GM23338 (cell line): ENCODE measurements at regions not wholly inside any gene's neighbourhood (a gene's known extent, or its start where the extent isn't known, plus 50 kb on each side); places are given as distances from the start of the nearest gene placed in this dataset.

Experiments
- ATAC-seq: fragments of 200-7000 bp; cut with Tn5 transposase; 3 replicates; pipeline ENCODE4 v1.9.1; 2020
- DNase-seq: peaks from one replicate; pipeline ENCODE4 v3.0.0-alpha.2; 2015; ENCODE audit warnings: low spot score
- H2AFZ ChIP-seq: fragments of 200-600 bp; sonication (generic); 2 replicates; pipeline ENCODE4 v1.8.0; 2016; ENCODE audit warnings: antibody characterized with exemption, mild to moderate bottlenecking, moderate library complexity
- H3F3A ChIP-seq: fragments of 200-600 bp; sonication (generic); replicated peaks from 2 replicates; pipeline ENCODE4 v1.8.0; 2017; ENCODE audit warnings: antibody characterized with exemption, mixed run types, low read depth
- H3K27ac ChIP-seq: fragments of 200-600 bp; sonication (generic); 2 replicates; pipeline ENCODE4 v1.6.1; 2016; ENCODE audit warnings: low read depth
- H3K27me3 ChIP-seq: fragments of 200-600 bp; sonication (generic); 2 replicates; pipeline ENCODE4 v1.8.0; 2016; ENCODE audit warnings: mild to moderate bottlenecking, mixed run types, moderate library complexity; ENCODE audit not compliant: insufficient read depth
- H3K36me3 ChIP-seq: fragments of 200-600 bp; sonication (generic); 2 replicates; pipeline ENCODE4 v1.8.0; 2016; ENCODE audit warnings: mild to moderate bottlenecking; ENCODE audit not compliant: insufficient read depth
- H3K4me1 ChIP-seq: fragments of 200-600 bp; sonication (generic); 2 replicates; pipeline ENCODE4 v1.8.0; 2016; ENCODE audit warnings: mild to moderate bottlenecking, moderate library complexity; ENCODE audit not compliant: insufficient read depth
- H3K4me2 ChIP-seq: fragments of 200-600 bp; sonication (generic); 2 replicates; pipeline ENCODE4 v1.7.1; 2017; ENCODE audit warnings: mixed run types
- H3K4me3 ChIP-seq: fragments of 200-600 bp; sonication (generic); 2 replicates; pipeline ENCODE4 v1.6.1; 2016; ENCODE audit warnings: mixed run types
- H3K79me2 ChIP-seq: fragments of 200-600 bp; sonication (generic); replicated peaks from 2 replicates; pipeline ENCODE4 v1.8.0; 2017; ENCODE audit warnings: mild to moderate bottlenecking; ENCODE audit not compliant: insufficient read depth
- H3K9me2 ChIP-seq: fragments of 200-600 bp; sonication (generic); 2 replicates; pipeline ENCODE4 v1.8.0; 2017; ENCODE audit not compliant: insufficient read depth
- H4K20me1 ChIP-seq: fragments of 200-600 bp; sonication (generic); replicated peaks from 2 replicates; pipeline ENCODE4 v1.8.0; 2017; ENCODE audit warnings: mild to moderate bottlenecking; ENCODE audit not compliant: insufficient read depth
- H3K27ac Mint-ChIP-seq: 2 replicates; pipeline ENCODE4 v1.8.0; 2020; ENCODE audit warnings: inconsistent platforms, mild to moderate bottlenecking, moderate library complexity, mixed read lengths
- H3K27me3 Mint-ChIP-seq: 3 replicates; pipeline ENCODE4 v1.8.0; 2022; ENCODE audit warnings: low read depth, mild to moderate bottlenecking, moderate library complexity, mixed read lengths, inconsistent platforms; ENCODE audit not compliant: insufficient read depth, poor library complexity
- H3K36me3 Mint-ChIP-seq: 3 replicates; pipeline ENCODE4 v1.8.0; 2021; ENCODE audit warnings: low read depth, mild to moderate bottlenecking, inconsistent platforms, moderate library complexity, mixed read lengths
- H3K4me1 Mint-ChIP-seq: 3 replicates; pipeline ENCODE4 v1.8.0; 2020; ENCODE audit warnings: mild to moderate bottlenecking, inconsistent platforms, mixed read lengths
- H3K4me3 Mint-ChIP-seq: 3 replicates; pipeline ENCODE4 v1.8.0; 2021; ENCODE audit warnings: moderate library complexity, mild to moderate bottlenecking, inconsistent platforms, mixed read lengths
- H3K9me3 Mint-ChIP-seq: 3 replicates; pipeline ENCODE4 v1.8.0; 2020; ENCODE audit warnings: moderate library complexity, mild to moderate bottlenecking, inconsistent platforms, mixed read lengths
- CREB1 ChIP-seq: fragments of 250-450 bp; sonication (Bioruptor Pico); IDR thresholded peaks from 2 replicates; pipeline ENCODE4 v1.5.0; 2020; ENCODE audit warnings: low read depth, mild to moderate bottlenecking, moderate library complexity
- CTCF ChIP-seq, 2 experiments: fragments of 200-600 bp in 1 of 2; sonication (generic) in 1 of 2; conservative IDR thresholded peaks; 2 replicates each; pipeline versions ENCODE4 v1.5.1 to v1.6.1; 2016 to 2017; ENCODE audit warnings: antibody characterized with exemption in 2 of 2, low read depth in 2 of 2, mild to moderate bottlenecking in 2 of 2, moderate library complexity in 1 of 2
- ETS1 ChIP-seq: IDR thresholded peaks from 2 replicates; pipeline ENCODE4 v1.6.1; 2016; ENCODE audit warnings: antibody characterized with exemption
- EZH2 ChIP-seq: fragments of 200-600 bp; sonication (generic); IDR thresholded peaks from one replicate; pipeline ENCODE4 v1.8.0; 2017; ENCODE audit warnings: antibody characterized with exemption, mild to moderate bottlenecking, low read depth; ENCODE audit not compliant: unreplicated experiment
- EZH2phosphoT487 ChIP-seq: fragments of 200-600 bp; sonication (generic); IDR thresholded peaks from one replicate; pipeline ENCODE4 v1.8.1; 2018; ENCODE audit warnings: antibody characterized with exemption; ENCODE audit not compliant: unreplicated experiment
- JUNB ChIP-seq: IDR thresholded peaks from one replicate; pipeline ENCODE4 v1.6.1; 2016; ENCODE audit warnings: antibody characterized with exemption; ENCODE audit not compliant: unreplicated experiment
- NANOG ChIP-seq: IDR thresholded peaks from 2 replicates; pipeline ENCODE4 v1.6.1; 2016; ENCODE audit warnings: antibody characterized with exemption, borderline replicate concordance
- POLR2AphosphoS5 ChIP-seq: IDR thresholded peaks from 2 replicates; pipeline ENCODE4 v1.6.1; 2016; ENCODE audit warnings: antibody characterized with exemption, low read depth
- REST ChIP-seq: IDR thresholded peaks from one replicate; pipeline ENCODE4 v1.6.1; 2018; ENCODE audit warnings: antibody characterized with exemption; ENCODE audit not compliant: unreplicated experiment
- STAT1 ChIP-seq: IDR thresholded peaks from one replicate; pipeline ENCODE4 v1.6.1; 2016; ENCODE audit warnings: antibody characterized with exemption; ENCODE audit not compliant: unreplicated experiment
- ZNF114 ChIP-seq: fragments of 250-450 bp; sonication (Bioruptor Pico); IDR thresholded peaks from 2 replicates; pipeline ENCODE4 v1.5.0; 2020; ENCODE audit warnings: mild to moderate bottlenecking, moderate library complexity
- ZNF331 ChIP-seq: fragments of 250-450 bp; sonication (Bioruptor Pico); IDR thresholded peaks from 2 replicates; pipeline ENCODE4 v1.5.0; 2020; ENCODE audit warnings: low read depth, mild to moderate bottlenecking, moderate library complexity
- ZNF462 ChIP-seq: fragments of 250-450 bp; sonication (Bioruptor Pico); IDR thresholded peaks from 2 replicates; pipeline ENCODE4 v1.5.0; 2020; ENCODE audit warnings: mild to moderate bottlenecking, moderate library complexity

GRCh38 chr5:159644053-159644452 is 272.2 kb upstream of the ADRA1B start:
- H3K9me3 Mint-ChIP-seq: no peaks in the 10 kb centered on the region
- Histone ChIP-seq H3K4me2 (no peak overlapping the region), H4K20me1 (no peaks in the 10 kb centered on the region), H2AFZ (no peak overlapping the region), H3K9me2 (no peaks in the 10 kb centered on the region), H3K79me2 (no peaks in the 10 kb centered on the region), H3K27ac (no peak overlapping the region), H3F3A (no peaks in the 10 kb centered on the region), H3K4me1 (peaks cover 12% of the 10 kb centered on the region), H3K27me3 (no peaks in the 10 kb centered on the region), H3K36me3 (no peaks in the 10 kb centered on the region), H3K4me3 (no peak overlapping the region)
- no peak overlapping the region for H3K4me3 Mint-ChIP-seq
- no peak overlapping the region for H3K27ac Mint-ChIP-seq
- peaks cover 16% of the 10 kb centered on the region for H3K4me1 Mint-ChIP-seq
- DNase-seq (no peak), ATAC-seq (no peak)
- no peaks in the 10 kb centered on the region for H3K36me3 Mint-ChIP-seq
- no peak for TF ChIP-seq ZNF331 (CRISPR knock-in tag)
- TF ChIP-seq CREB1: no peak
- no peak for TF ChIP-seq EZH2
- no peak for TF ChIP-seq EZH2phosphoT487
- no peak for TF ChIP-seq ZNF462
- no peak for TF ChIP-seq NANOG
- no peak for TF ChIP-seq ETS1
- TF ChIP-seq JUNB: no peak
- no peak for TF ChIP-seq STAT1
- no peak for TF ChIP-seq REST
- no peak for TF ChIP-seq POLR2AphosphoS5
- TF ChIP-seq ZNF114: no peak
- TF ChIP-seq CTCF (conservative IDR thresholded peaks at IDR 0.05; ENCODE audit: low read depth in 2 of 2): no peak
- peaks cover 2% of the 10 kb centered on the region for H3K27me3 Mint-ChIP-seq
